ENCODE measurements at regions not wholly inside any gene's neighbourhood (a gene's known extent, or its start where the extent isn't known, plus 50 kb on each side); places are given as distances from the start of the nearest gene placed in this dataset.

- ATAC-seq (ENCODE audit: low read depth) = no peak
- intact Hi-C loops (cut with micrococcal nuclease) = no loop called here
- Histone ChIP-seq H3K4ac (ENCODE audit: low read depth, low read length) (no peak overlapping the region), H4K20me1 (ENCODE audit: insufficient read depth, low read length) (no peaks in the 10 kb centered on the region), H2BK5ac (ENCODE audit: low read depth, low read length, poor library complexity, severe bottlenecking) (no peak overlapping the region), H2BK120ac (ENCODE audit: low read depth, low read length) (no peak overlapping the region), H2AK9ac (replicated peaks; ENCODE audit: low read depth, low read length, poor library complexity) (no peak overlapping the region), H2BK20ac (ENCODE audit: low read depth, low read length) (no peak overlapping the region), H3K56ac (ENCODE audit: extremely low read depth, insufficient read depth, low read length) (no peak overlapping the region), H4K91ac (ENCODE audit: insufficient read depth, low read depth, low read length) (no peak overlapping the region), H3K4me3 (ENCODE audit: insufficient read depth, low read depth, low read length) (no peak overlapping the region), H3K36me3 (ENCODE audit: control insufficient read depth, insufficient read depth, low read length) (no peaks in the 10 kb centered on the region), H2AK5ac (ENCODE audit: low read depth, low read length) (no peak overlapping the region), H4K8ac (ENCODE audit: low read depth in 2 of 2, low read length in 2 of 2) (no peak overlapping the region), H2AFZ (replicated peaks; ENCODE audit: low read length, poor library complexity) (no peak overlapping the region), H3K9me1 (ENCODE audit: insufficient read depth, low read length) (no peaks in the 10 kb centered on the region), H3K9ac (ENCODE audit: low read depth, low read length) (no peak overlapping the region), H3K4me1 (ENCODE audit: control insufficient read depth, insufficient read depth, low read length) (no peaks in the 10 kb centered on the region), H3K18ac (ENCODE audit: low read depth, low read length) (no peak overlapping the region), H4K5ac (ENCODE audit: low read depth, low read length) (no peak overlapping the region), H3K14ac (replicated peaks; ENCODE audit: low read depth, low read length) (no peak overlapping the region), H3K27me3 (ENCODE audit: control insufficient read depth, insufficient read depth, low read length) (no peaks in the 10 kb centered on the region), H2BK15ac (ENCODE audit: low read depth, low read length) (no peak overlapping the region), H3K23ac (ENCODE audit: low read depth, low read length) (no peak overlapping the region), H3K79me1 (ENCODE audit: low read depth in 1 of 2, low read length in 2 of 2) (no peaks in the 10 kb centered on the region), H3K27ac (ENCODE audit: insufficient read depth, low read length) (no peak overlapping the region), H3K4me2 (ENCODE audit: low read depth, low read length) (no peak overlapping the region), H3K9me3 (ENCODE audit: control insufficient read depth, insufficient read depth, low read length) (no peaks in the 10 kb centered on the region)
- WGBS, 2 experiments (ENCODE audit: extremely low coverage in 2 of 2, insufficient read length in 1 of 2) = no CpG with 5 or more reads among the region's 3 CpGs
- POLR2A ChIA-PET (ENCODE audit: unreplicated experiment) = no interaction called here
- DNase-seq = no peak
- BruUV-seq (replicated peaks) = no TSS peak
- dilution Hi-C loops (cut with HindIII; ENCODE audit: low sequenced_read_pairs, unreplicated experiment) = no loop called here
- no peak for TF ChIP-seq BHLHE40 (IDR thresholded peaks at IDR 0.05; ENCODE audit: low read depth, low read length)
- no peak for TF ChIP-seq RCOR1 (IDR thresholded peaks at IDR 0.05; ENCODE audit: insufficient replicate concordance, low read length)
- TF ChIP-seq MAFK (IDR thresholded peaks at IDR 0.05; ENCODE audit: low read depth, low read length) = no peak
- TF ChIP-seq MAZ (IDR thresholded peaks at IDR 0.05; ENCODE audit: borderline replicate concordance, low read depth, low read length) = no peak
- no peak for TF ChIP-seq CEBPB (IDR thresholded peaks at IDR 0.05; ENCODE audit: low read depth, low read length)
- TF ChIP-seq CHD1 (IDR thresholded peaks at IDR 0.05; ENCODE audit: low read depth, low read length) = no peak
- no peak for TF ChIP-seq FOS (IDR thresholded peaks at IDR 0.05; ENCODE audit: low read depth, low read length)
- no peak for TF ChIP-seq POLR2A (IDR thresholded peaks at IDR 0.05; ENCODE audit: low read depth, low read length)
- TF ChIP-seq SMC3 (IDR thresholded peaks at IDR 0.05; ENCODE audit: low read depth, low read length) = no peak
- TF ChIP-seq MXI1 (IDR thresholded peaks at IDR 0.05; ENCODE audit: borderline replicate concordance, low read depth, low read length) = no peak
- in situ Hi-C loops (cut with MboI; ENCODE audit: low sequenced_read_pairs) = no loop called here
- CTCF ChIA-PET = no interaction called here
Observed at GRCh38 chr4:134001057-134001456, 200.5 kb downstream of the PABPC4L start.

Measured in IMR-90 (cell line).